ENCODE measurements at regions not wholly inside any gene's neighbourhood (a gene's known extent, or its start where the extent isn't known, plus 50 kb on each side); places are given as distances from the start of the nearest gene placed in this dataset.

DNA sequence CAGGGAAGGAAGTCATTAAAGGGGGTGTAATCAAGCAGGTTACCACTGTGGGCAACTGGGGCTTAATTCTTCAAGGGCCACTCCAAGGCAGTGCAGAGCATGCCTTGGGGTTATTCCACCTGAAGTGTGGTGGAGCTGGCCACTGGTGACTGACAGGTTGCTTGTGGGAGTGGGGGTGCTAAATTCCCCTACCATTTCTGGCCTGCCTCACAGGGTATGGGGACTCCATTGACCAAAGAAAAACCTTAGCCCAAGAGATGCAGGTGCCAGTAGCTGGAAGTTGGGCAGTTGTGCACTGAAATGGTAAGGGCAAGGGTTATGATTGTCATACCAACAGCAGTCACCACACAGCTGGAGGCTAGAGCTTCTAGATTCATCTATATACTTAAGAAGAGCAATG, 93.4 kb downstream of the ZNF621 start:
- H3K4me1 Mint-ChIP-seq, result peaks cover 0 to 6% of the 10 kb centered on the region in 2 donors
- intact Hi-C loops (cut with micrococcal nuclease), result no loop called here
- ATAC-seq (no peak), DNase-seq (no peak)
- H3K27ac ChIP-seq (ENCODE audit: low read length), result no peak overlapping the region
- TF ChIP-seq, protein P1, sequence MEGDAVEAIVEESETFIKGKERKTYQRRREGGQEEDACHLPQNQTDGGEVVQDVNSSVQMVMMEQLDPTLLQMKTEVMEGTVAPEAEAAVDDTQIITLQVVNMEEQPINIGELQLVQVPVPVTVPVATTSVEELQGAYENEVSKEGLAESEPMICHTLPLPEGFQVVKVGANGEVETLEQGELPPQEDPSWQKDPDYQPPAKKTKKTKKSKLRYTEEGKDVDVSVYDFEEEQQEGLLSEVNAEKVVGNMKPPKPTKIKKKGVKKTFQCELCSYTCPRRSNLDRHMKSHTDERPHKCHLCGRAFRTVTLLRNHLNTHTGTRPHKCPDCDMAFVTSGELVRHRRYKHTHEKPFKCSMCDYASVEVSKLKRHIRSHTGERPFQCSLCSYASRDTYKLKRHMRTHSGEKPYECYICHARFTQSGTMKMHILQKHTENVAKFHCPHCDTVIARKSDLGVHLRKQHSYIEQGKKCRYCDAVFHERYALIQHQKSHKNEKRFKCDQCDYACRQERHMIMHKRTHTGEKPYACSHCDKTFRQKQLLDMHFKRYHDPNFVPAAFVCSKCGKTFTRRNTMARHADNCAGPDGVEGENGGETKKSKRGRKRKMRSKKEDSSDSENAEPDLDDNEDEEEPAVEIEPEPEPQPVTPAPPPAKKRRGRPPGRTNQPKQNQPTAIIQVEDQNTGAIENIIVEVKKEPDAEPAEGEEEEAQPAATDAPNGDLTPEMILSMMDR (IDR thresholded peaks at IDR 0.05), result no peak
- H3K36me3 ChIP-seq (ENCODE audit: control insufficient read depth, insufficient read depth, low read length), result no peaks in the 10 kb centered on the region
- no peaks in the 10 kb centered on the region for H3K36me3 Mint-ChIP-seq
- H3K4me3 ChIP-seq (ENCODE audit: low read length), result no peak overlapping the region
- H3K27me3 ChIP-seq (ENCODE audit: control insufficient read depth, insufficient read depth, low read length), result peaks cover 10% of the 10 kb centered on the region
- no peaks in the 10 kb centered on the region for H3K4me1 ChIP-seq (ENCODE audit: control insufficient read depth, insufficient read depth, low read length)
- H3K9me3 Mint-ChIP-seq, result no peaks in the 10 kb centered on the region
- no peak overlapping the region for H3K4me3 Mint-ChIP-seq
- H3K9me3 ChIP-seq (ENCODE audit: control insufficient read depth, insufficient read depth, low read length), result no peaks in the 10 kb centered on the region
- H3K27me3 Mint-ChIP-seq (ENCODE audit: low read depth in 2 of 2), result peaks cover 32 to 42% of the 10 kb centered on the region in 2 donors
- H3K27ac Mint-ChIP-seq, result no peak overlapping the region

DNA sequence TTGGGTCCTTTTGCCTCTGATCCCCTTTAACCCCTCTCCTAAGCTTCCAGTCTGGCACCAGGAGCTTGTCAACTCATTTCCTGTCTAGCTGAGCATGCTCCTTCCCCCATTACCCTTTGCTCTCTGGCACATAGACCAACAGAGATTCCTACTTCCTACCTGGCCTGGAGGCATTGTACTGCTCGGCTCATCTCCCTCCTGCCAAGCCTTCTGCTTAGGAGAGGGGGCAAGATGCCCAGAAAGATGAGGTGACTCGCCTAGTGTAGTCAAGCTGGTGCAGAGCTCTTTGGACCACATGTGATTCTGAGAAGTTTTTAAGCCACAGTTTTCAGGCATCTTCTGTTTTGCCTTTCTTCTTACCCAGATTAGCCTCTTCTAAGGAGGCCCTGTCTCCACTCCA, 95.4 kb downstream of the ZNF621 start:
- Mint-ChIP-seq H3K27ac (no peak overlapping the region), H3K36me3 (no peaks in the 10 kb centered on the region), H3K4me3 (no peak overlapping the region), H3K9me3 (no peaks in the 10 kb centered on the region), H3K4me1 (peaks cover 0 to 6% of the 10 kb centered on the region in 2 donors), H3K27me3 (ENCODE audit: low read depth in 2 of 2) (peaks cover 29 to 38% of the 10 kb centered on the region in 2 donors)
- no peak for ATAC-seq
- DNase-seq, result no peak
- TF ChIP-seq, protein P1 (IDR thresholded peaks at IDR 0.05), result no peak
- no peaks in the 10 kb centered on the region for H3K9me3 ChIP-seq (ENCODE audit: control insufficient read depth, insufficient read depth, low read length)
- intact Hi-C loops (cut with micrococcal nuclease), result no loop called here
- H3K36me3 ChIP-seq (ENCODE audit: control insufficient read depth, insufficient read depth, low read length), result no peaks in the 10 kb centered on the region
- H3K27ac ChIP-seq (ENCODE audit: low read length), result no peak overlapping the region
- no peak overlapping the region for H3K4me3 ChIP-seq (ENCODE audit: low read length)
- H3K4me1 ChIP-seq (ENCODE audit: control insufficient read depth, insufficient read depth, low read length), result peaks cover 5% of the 10 kb centered on the region
- 70% methylated on average over 2 of the region's 2 CpGs for WGBS (ENCODE audit: insufficient coverage)
- peaks cover 2% of the 10 kb centered on the region for H3K27me3 ChIP-seq (ENCODE audit: control insufficient read depth, insufficient read depth, low read length)

DNA sequence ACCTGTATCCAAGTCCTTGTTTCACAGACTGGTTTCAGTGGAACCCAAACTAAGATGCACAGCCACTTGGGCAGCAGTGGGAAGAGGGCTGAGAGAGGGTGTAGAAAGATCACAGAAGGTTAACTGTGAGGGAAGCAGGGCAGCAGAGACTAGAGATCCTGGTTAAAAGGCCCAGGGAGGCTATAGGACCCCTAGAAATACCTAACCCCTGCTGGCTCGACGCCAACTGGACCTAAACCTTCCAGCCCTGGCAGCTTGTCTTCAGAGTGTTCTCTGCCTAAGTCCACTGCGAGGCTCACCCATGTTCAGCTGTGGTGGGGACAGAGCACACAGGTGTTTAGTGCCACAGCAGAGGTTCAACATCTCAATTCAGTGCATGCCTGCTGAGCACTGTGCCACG, 96.5 kb downstream of the ZNF621 start:
- Histone ChIP-seq H3K27ac (ENCODE audit: low read length) (no peak overlapping the region), H3K4me3 (ENCODE audit: low read length) (no peak overlapping the region), H3K9me3 (ENCODE audit: control insufficient read depth, insufficient read depth, low read length) (no peaks in the 10 kb centered on the region), H3K27me3 (ENCODE audit: control insufficient read depth, insufficient read depth, low read length) (no peaks in the 10 kb centered on the region), H3K4me1 (ENCODE audit: control insufficient read depth, insufficient read depth, low read length) (peaks cover 5% of the 10 kb centered on the region), H3K36me3 (ENCODE audit: control insufficient read depth, insufficient read depth, low read length) (no peaks in the 10 kb centered on the region)
- no peak for DNase-seq
- Mint-ChIP-seq H3K27ac (no peak overlapping the region), H3K4me3 (no peak overlapping the region), H3K4me1 (no peaks in the 10 kb centered on the region), H3K27me3 (ENCODE audit: low read depth in 2 of 2) (peaks cover 20 to 27% of the 10 kb centered on the region in 2 donors), H3K9me3 (no peaks in the 10 kb centered on the region), H3K36me3 (no peaks in the 10 kb centered on the region)
- WGBS (ENCODE audit: insufficient coverage), result 86% methylated on average over 4 of the region's 4 CpGs
- TF ChIP-seq, protein P1 (IDR thresholded peaks at IDR 0.05), result no peak
- ATAC-seq, result no peak
- intact Hi-C loops (cut with micrococcal nuclease), result no loop called here

DNA sequence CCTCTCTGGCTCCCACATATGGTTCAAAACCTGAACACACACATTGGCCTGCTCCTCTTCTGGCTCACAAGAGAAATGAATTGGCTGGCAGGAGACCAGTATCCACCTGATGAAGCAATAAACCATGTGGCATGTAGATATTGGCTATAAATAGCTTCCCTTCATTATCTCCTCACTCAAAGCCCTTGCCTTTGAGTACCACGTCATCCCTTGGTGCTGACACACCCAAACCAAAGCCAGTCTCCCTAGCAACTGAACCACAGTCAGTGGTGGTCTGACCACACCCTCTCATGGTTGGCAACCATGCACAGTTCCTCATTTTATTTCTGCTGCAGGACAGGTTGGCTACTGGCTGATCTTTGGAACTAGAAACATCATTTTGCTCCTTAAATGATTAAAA, 98.8 kb downstream of the ZNF621 start:
- H3K4me3 Mint-ChIP-seq, result no peak overlapping the region
- Histone ChIP-seq H3K27ac (ENCODE audit: low read length) (peak overlapping the region; percentile 91), H3K4me3 (ENCODE audit: low read length) (peak overlapping the region; percentile 38), H3K27me3 (ENCODE audit: control insufficient read depth, insufficient read depth, low read length) (no peaks in the 10 kb centered on the region), H3K36me3 (ENCODE audit: control insufficient read depth, insufficient read depth, low read length) (no peaks in the 10 kb centered on the region), H3K9me3 (ENCODE audit: control insufficient read depth, insufficient read depth, low read length) (no peaks in the 10 kb centered on the region), H3K4me1 (ENCODE audit: control insufficient read depth, insufficient read depth, low read length) (peaks cover 5% of the 10 kb centered on the region)
- H3K9me3 Mint-ChIP-seq, result peaks cover 0 to 2% of the 10 kb centered on the region in 2 donors
- H3K36me3 Mint-ChIP-seq, result no peaks in the 10 kb centered on the region
- no peaks in the 10 kb centered on the region for H3K4me1 Mint-ChIP-seq
- intact Hi-C loops (cut with micrococcal nuclease), result no loop called here
- peaks cover 4 to 10% of the 10 kb centered on the region in 2 donors for H3K27me3 Mint-ChIP-seq (ENCODE audit: low read depth in 2 of 2)
- H3K27ac Mint-ChIP-seq, result no peak overlapping the region
- 0% methylated on average over 1 of the region's 1 CpG for WGBS (ENCODE audit: insufficient coverage)
- DNase-seq (peak in 1 of 2 donors; percentile 49), ATAC-seq (peak; percentile 63 to 84 (median 78))
- TF ChIP-seq, protein P1 (IDR thresholded peaks at IDR 0.05), result no peak

All from natural killer cell (primary cell).